WERI-Rb-1 (cell line): ENCODE measurements at regions not wholly inside any gene's neighbourhood (a gene's known extent, or its start where the extent isn't known, plus 50 kb on each side); places are given as distances from the start of the nearest gene placed in this dataset.

Experiments used
- DNase-seq: peaks from one replicate; pipeline ENCODE4 v3.0.0-alpha.2; 2020
- H3K27ac ChIP-seq: fragments of 250-450 bp; sonication (Bioruptor Pico); 2 replicates; pipeline ENCODE4 v1.5.1; 2020; ENCODE audit warnings: mild to moderate bottlenecking, moderate library complexity
- H3K27me3 ChIP-seq: fragments of 250-450 bp; sonication (Bioruptor Pico); 2 replicates; pipeline ENCODE4 v1.5.1; 2021; ENCODE audit warnings: mild to moderate bottlenecking, low read depth, moderate library complexity; ENCODE audit not compliant: insufficient read depth, severe bottlenecking
- H3K36me3 ChIP-seq: fragments of 250-450 bp; sonication (Bioruptor Pico); 2 replicates; pipeline ENCODE4 v1.5.1; 2020; ENCODE audit warnings: mild to moderate bottlenecking, moderate library complexity
- H3K4me3 ChIP-seq: 2 replicates; pipeline ENCODE4 v1.5.1; 2011; ENCODE audit warnings: low read depth, mild to moderate bottlenecking, control low read depth, low read length
- H3K9me3 ChIP-seq: fragments of 250-450 bp; sonication (Bioruptor Pico); 2 replicates; pipeline ENCODE4 v1.5.1; 2021; ENCODE audit warnings: mild to moderate bottlenecking, moderate library complexity; ENCODE audit not compliant: severe bottlenecking
- CTCF ChIP-seq: IDR thresholded peaks from 2 replicates; pipeline ENCODE4 v1.5.1; 2011; ENCODE audit warnings: low read depth, mild to moderate bottlenecking, control low read depth, inconsistent platforms, low read length

- H3K9me3 ChIP-seq = no peaks in the 10 kb centered on the region
- no peak overlapping the region for H3K27ac ChIP-seq
- no peak overlapping the region for H3K4me3 ChIP-seq
- H3K36me3 ChIP-seq = no peaks in the 10 kb centered on the region
- H3K27me3 ChIP-seq = no peaks in the 10 kb centered on the region
- TF ChIP-seq CTCF = no peak
- DNase-seq = no peak
Measured at GRCh38 chr5:91824406-91824805, 441.3 kb upstream of the ARRDC3 start.

- no peaks in the 10 kb centered on the region for H3K36me3 ChIP-seq
- TF ChIP-seq CTCF = no peak
Measured at GRCh38 chr5:91820874-91821273, 437.8 kb upstream of the ARRDC3 start.

GRCh38 chr5:91816681-91817080 is 433.6 kb upstream of the ARRDC3 start:
- no peaks in the 10 kb centered on the region for H3K9me3 ChIP-seq
- no peak for TF ChIP-seq CTCF
- no peak overlapping the region for H3K4me3 ChIP-seq
- no peak overlapping the region for H3K27ac ChIP-seq
- DNase-seq = no peak
- H3K27me3 ChIP-seq = no peaks in the 10 kb centered on the region
- H3K36me3 ChIP-seq = no peaks in the 10 kb centered on the region

More at GRCh38 chr5:91820874-91821273, 437.8 kb upstream of the ARRDC3 start:
- Histone ChIP-seq H3K27me3 (no peaks in the 10 kb centered on the region), H3K27ac (no peak overlapping the region), H3K4me3 (no peak overlapping the region), H3K9me3 (no peaks in the 10 kb centered on the region)
- no peak for DNase-seq

GRCh38 chr5:91797576-91797975 is 414.5 kb upstream of the ARRDC3 start:
- no peak for TF ChIP-seq CTCF
- H3K4me3 ChIP-seq = no peak overlapping the region
- H3K27me3 ChIP-seq = no peaks in the 10 kb centered on the region
- H3K36me3 ChIP-seq = no peaks in the 10 kb centered on the region
- peaks cover 2% of the 10 kb centered on the region for H3K9me3 ChIP-seq
- no peak for DNase-seq
- H3K27ac ChIP-seq = no peak overlapping the region

GRCh38 chr5:91794856-91795548 is 411.9 kb upstream of the ARRDC3 start:
- Histone ChIP-seq H3K27ac (no peak overlapping the region), H3K4me3 (no peak overlapping the region)
- no peak for DNase-seq

More at GRCh38 chr5:91794856-91795548, 411.9 kb upstream of the ARRDC3 start:
- no peaks in the 10 kb centered on the region for H3K9me3 ChIP-seq
- H3K36me3 ChIP-seq = no peaks in the 10 kb centered on the region
- no peaks in the 10 kb centered on the region for H3K27me3 ChIP-seq
- no peak for TF ChIP-seq CTCF
